Liver (tissue), 8 donors: ENCODE measurements at regions not wholly inside any gene's neighbourhood (a gene's known extent, or its start where the extent isn't known, plus 50 kb on each side); places are given as distances from the start of the nearest gene placed in this dataset.
A peak's percentile ranks its signal among the peaks of the same experiment; 100 is the strongest.

Experiments
- DNase-seq: peaks from one replicate; pipeline ENCODE4 v3.0.0-alpha.2; 2017; ENCODE audit warnings: low spot score
- H3K27ac ChIP-seq, 2 donors: one replicate each; pipeline ENCODE4 v1.7.0; 2013; ENCODE audit warnings: inconsistent platforms in 2 of 2, low read length in 2 of 2, control low read depth in 1 of 2, low read depth in 1 of 2, mild to moderate bottlenecking in 1 of 2
- H3K27me3 ChIP-seq, 4 donors: one replicate each; pipeline versions ENCODE4 v1.6.1 to v1.7.0; 2013; ENCODE audit warnings: low read length in 3 of 4, inconsistent platforms in 1 of 4, mild to moderate bottlenecking in 1 of 4, moderate library complexity in 1 of 4; ENCODE audit not compliant: control insufficient read depth in 4 of 4, insufficient read depth in 4 of 4
- H3K36me3 ChIP-seq, 4 donors: one replicate each; pipeline versions ENCODE4 v1.6.1 to v1.7.0; 2013; ENCODE audit warnings: low read length in 3 of 4, mild to moderate bottlenecking in 3 of 4, low read depth in 1 of 4, moderate library complexity in 1 of 4; ENCODE audit not compliant: control insufficient read depth in 4 of 4, insufficient read depth in 3 of 4
- H3K4me1 ChIP-seq, 4 donors: one replicate each; pipeline versions ENCODE4 v1.6.1 to v1.7.0; 2013; ENCODE audit warnings: low read length in 3 of 4, mild to moderate bottlenecking in 3 of 4, moderate library complexity in 1 of 4; ENCODE audit not compliant: control insufficient read depth in 4 of 4, insufficient read depth in 4 of 4
- H3K4me3 ChIP-seq, 3 donors: one replicate each; pipeline versions ENCODE4 v1.6.1 to v1.7.0; 2013; ENCODE audit warnings: low read length in 3 of 3, control low read depth in 1 of 3, low read depth in 1 of 3, mild to moderate bottlenecking in 1 of 3
- H3K9ac ChIP-seq, 2 donors: one replicate each; pipeline ENCODE4 v1.7.0; 2013; ENCODE audit warnings: low read length in 2 of 2, mild to moderate bottlenecking in 2 of 2, moderate library complexity in 2 of 2, control low read depth in 1 of 2, low read depth in 1 of 2
- H3K9me3 ChIP-seq, 4 donors: one replicate each; pipeline versions ENCODE4 v1.6.1 to v1.7.0; 2013; ENCODE audit warnings: low read length in 3 of 4; ENCODE audit not compliant: control insufficient read depth in 4 of 4
- EGR1 ChIP-seq, 2 donors: IDR thresholded peaks; 2 replicates each; pipeline ENCODE4 v1.6.1; 2016 to 2018; ENCODE audit warnings: antibody characterized with exemption in 2 of 2, low read depth in 2 of 2
- FOXA2 ChIP-seq: IDR thresholded peaks from 2 replicates; pipeline ENCODE4 v1.6.1; 2016; ENCODE audit warnings: antibody characterized with exemption
- GABPA ChIP-seq, 2 donors: IDR thresholded peaks in 1 of 2; conservative IDR thresholded peaks in 1 of 2; 2 replicates each; pipeline ENCODE4 v1.6.1; 2016; ENCODE audit warnings: antibody characterized with exemption in 2 of 2, mild to moderate bottlenecking in 1 of 2, moderate library complexity in 1 of 2
- HNF4A ChIP-seq, 2 donors: conservative IDR thresholded peaks; 2 replicates each; pipeline ENCODE4 v1.6.1; 2016; ENCODE audit warnings: antibody characterized with exemption in 2 of 2, mild to moderate bottlenecking in 2 of 2
- JUND ChIP-seq, 2 donors: IDR thresholded peaks; 2 replicates each; pipeline ENCODE4 v1.6.1; 2016; ENCODE audit warnings: antibody characterized with exemption in 2 of 2
- RAD21 ChIP-seq, 2 donors: IDR thresholded peaks; 2 replicates each; pipeline ENCODE4 v1.6.1; 2016; ENCODE audit warnings: antibody characterized with exemption in 2 of 2, mild to moderate bottlenecking in 2 of 2
- RXRA ChIP-seq, 2 donors: IDR thresholded peaks; 2 replicates each; pipeline ENCODE4 v1.6.1; 2017 to 2018; ENCODE audit warnings: antibody characterized with exemption in 2 of 2, mild to moderate bottlenecking in 1 of 2
- SP1 ChIP-seq: IDR thresholded peaks from 2 replicates; pipeline ENCODE4 v1.6.1; 2018; ENCODE audit warnings: antibody characterized with exemption, mild to moderate bottlenecking
- TAF1 ChIP-seq: conservative IDR thresholded peaks from 2 replicates; pipeline ENCODE4 v1.6.1; 2016; ENCODE audit warnings: antibody characterized with exemption, mild to moderate bottlenecking
- WGBS: extraction: QIAGEN DNeasy Blood & Tissue Kit; methylation state at CpG from one replicate; pipeline ENCODE4 v1.1.7; 2013; 5-methylcytosine and 5-hydroxymethylcytosine counted together
- TF ChIP-seq, protein P1 (sequence below): IDR thresholded peaks from 2 replicates; pipeline ENCODE4 v1.6.1; 2016; ENCODE audit warnings: antibody characterized with exemption
- TF ChIP-seq, protein P2 (sequence below): fragments of 150-350 bp; IDR thresholded peaks from 2 replicates; pipeline ENCODE4 v1.5.1; 2017; ENCODE audit warnings: improper control_type of control experiment, low read depth, low read length; ENCODE audit not compliant: missing input control
- TF ChIP-seq, protein P3 (sequence below): IDR thresholded peaks from 2 replicates; pipeline ENCODE4 v1.6.1; 2016; ENCODE audit warnings: antibody characterized with exemption
- donor health status: healthy.
- donor health status: healthy.
- donor health status: healthy.
- donor health status: healthy.
- donor health status: healthy.

DNA sequence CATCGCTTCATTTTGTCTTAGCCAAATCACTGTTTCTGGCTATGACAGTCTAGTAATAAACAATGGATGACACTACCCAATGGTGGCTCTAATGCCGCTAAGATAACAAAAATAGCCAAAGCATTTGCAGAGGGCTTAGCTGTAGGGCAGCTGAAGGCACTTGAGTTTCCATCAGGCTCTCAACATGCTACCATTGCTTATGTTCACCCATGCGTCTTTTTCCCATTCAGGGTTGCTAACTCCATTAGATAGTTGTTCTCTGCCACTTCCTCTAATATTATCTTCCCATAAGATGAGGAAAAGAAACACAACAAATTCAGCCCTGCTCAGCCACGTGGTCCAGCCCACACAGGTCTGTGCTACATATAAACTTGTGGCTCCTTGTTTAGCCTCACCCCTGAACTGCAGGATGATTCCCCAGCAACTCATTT, 159.6 kb downstream of the TOMM20 start:
- H3K4me1 ChIP-seq: peaks cover 19 to 56% (median 29%) of the 10 kb centered on the region in 4 donors
- H3K36me3 ChIP-seq: no peaks in the 10 kb centered on the region
- H3K27ac ChIP-seq: peak overlapping the region; percentile 97 to 99
- TF ChIP-seq, protein P1, sequence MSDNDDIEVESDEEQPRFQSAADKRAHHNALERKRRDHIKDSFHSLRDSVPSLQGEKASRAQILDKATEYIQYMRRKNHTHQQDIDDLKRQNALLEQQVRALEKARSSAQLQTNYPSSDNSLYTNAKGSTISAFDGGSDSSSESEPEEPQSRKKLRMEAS: peak; percentile 9
- no peak for TF ChIP-seq TAF1
- DNase-seq: no peak
- no peaks in the 10 kb centered on the region for H3K9me3 ChIP-seq
- H3K9ac ChIP-seq: peak overlapping the region; percentile 53 to 87
- H3K27me3 ChIP-seq: no peaks in the 10 kb centered on the region
- H3K4me3 ChIP-seq: no peak overlapping the region
- WGBS: 62% methylated on average over 4 of the region's 4 CpGs

DNA sequence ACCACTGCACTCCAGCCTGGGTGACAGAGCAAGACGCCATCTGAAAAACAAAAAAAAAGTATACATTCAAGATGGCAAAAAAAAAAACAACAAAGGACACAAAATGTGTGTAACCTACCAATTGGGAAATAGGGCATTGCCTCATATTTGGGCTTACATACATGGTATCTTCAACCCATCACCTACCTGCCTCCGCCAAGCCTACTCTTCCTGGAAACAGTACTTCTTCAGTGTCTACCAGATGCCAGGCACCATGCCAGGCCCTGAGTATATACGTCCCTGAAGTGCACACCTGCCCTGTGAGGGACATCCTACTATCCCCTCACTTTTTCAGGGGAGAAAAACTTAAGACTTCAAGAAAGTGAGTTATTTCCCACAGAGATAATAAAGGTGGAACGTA, 160.2 kb downstream of the TOMM20 start:
- DNase-seq: no peak
- no peak overlapping the region for H3K9ac ChIP-seq
- no peak overlapping the region for H3K4me3 ChIP-seq
- H3K27me3 ChIP-seq: no peaks in the 10 kb centered on the region
- TF ChIP-seq EGR1 (IDR thresholded peaks at IDR 0.05; ENCODE audit: low read depth in 2 of 2) (no peak), HNF4A (conservative IDR thresholded peaks at IDR 0.05) (peak in 1 of 2 donors; percentile 30), RXRA (IDR thresholded peaks at IDR 0.05) (peak in 1 of 2 donors; percentile 40), RAD21 (IDR thresholded peaks at IDR 0.05) (peak in 1 of 2 donors; percentile 5), JUND (IDR thresholded peaks at IDR 0.05) (no peak)
- TF ChIP-seq, protein P1: no peak
- TF ChIP-seq, protein P2, sequence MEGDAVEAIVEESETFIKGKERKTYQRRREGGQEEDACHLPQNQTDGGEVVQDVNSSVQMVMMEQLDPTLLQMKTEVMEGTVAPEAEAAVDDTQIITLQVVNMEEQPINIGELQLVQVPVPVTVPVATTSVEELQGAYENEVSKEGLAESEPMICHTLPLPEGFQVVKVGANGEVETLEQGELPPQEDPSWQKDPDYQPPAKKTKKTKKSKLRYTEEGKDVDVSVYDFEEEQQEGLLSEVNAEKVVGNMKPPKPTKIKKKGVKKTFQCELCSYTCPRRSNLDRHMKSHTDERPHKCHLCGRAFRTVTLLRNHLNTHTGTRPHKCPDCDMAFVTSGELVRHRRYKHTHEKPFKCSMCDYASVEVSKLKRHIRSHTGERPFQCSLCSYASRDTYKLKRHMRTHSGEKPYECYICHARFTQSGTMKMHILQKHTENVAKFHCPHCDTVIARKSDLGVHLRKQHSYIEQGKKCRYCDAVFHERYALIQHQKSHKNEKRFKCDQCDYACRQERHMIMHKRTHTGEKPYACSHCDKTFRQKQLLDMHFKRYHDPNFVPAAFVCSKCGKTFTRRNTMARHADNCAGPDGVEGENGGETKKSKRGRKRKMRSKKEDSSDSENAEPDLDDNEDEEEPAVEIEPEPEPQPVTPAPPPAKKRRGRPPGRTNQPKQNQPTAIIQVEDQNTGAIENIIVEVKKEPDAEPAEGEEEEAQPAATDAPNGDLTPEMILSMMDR: no peak
- WGBS: 77% methylated on average over 4 of the region's 4 CpGs
- H3K4me1 ChIP-seq: peaks cover 18 to 59% (median 34%) of the 10 kb centered on the region in 4 donors
- no peaks in the 10 kb centered on the region for H3K36me3 ChIP-seq
- no peaks in the 10 kb centered on the region for H3K9me3 ChIP-seq
- peak overlapping the region; percentile 97 to 99 for H3K27ac ChIP-seq

DNA sequence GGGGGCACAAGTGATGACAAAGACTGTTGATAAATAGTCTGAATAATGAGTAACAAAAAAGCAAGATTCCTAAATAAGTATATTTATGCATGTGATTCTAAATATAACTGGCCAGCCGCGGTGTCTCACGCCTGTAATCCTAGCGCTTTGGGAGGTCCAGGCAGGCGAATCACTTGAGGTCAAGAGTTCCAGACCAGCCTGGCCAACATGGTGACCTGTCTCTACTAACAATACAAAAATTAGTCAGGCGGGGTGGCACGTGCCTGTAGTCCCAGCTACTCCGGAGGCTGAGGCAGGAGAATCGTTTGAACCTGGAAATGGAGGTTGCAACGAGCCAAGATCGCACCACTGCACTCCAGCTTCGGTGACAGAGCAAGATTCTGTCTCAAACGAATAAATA, 161.5 kb downstream of the TOMM20 start:
- no peak overlapping the region for H3K9ac ChIP-seq
- H3K9me3 ChIP-seq: no peaks in the 10 kb centered on the region
- H3K4me1 ChIP-seq: peaks cover 12 to 60% (median 39%) of the 10 kb centered on the region in 4 donors
- H3K36me3 ChIP-seq: no peaks in the 10 kb centered on the region
- no peak for DNase-seq
- no peaks in the 10 kb centered on the region for H3K27me3 ChIP-seq
- no peak for TF ChIP-seq TAF1
- TF ChIP-seq SP1: no peak
- TF ChIP-seq, protein P2: no peak
- TF ChIP-seq RAD21 (IDR thresholded peaks at IDR 0.05): no peak
- TF ChIP-seq, protein P3, sequence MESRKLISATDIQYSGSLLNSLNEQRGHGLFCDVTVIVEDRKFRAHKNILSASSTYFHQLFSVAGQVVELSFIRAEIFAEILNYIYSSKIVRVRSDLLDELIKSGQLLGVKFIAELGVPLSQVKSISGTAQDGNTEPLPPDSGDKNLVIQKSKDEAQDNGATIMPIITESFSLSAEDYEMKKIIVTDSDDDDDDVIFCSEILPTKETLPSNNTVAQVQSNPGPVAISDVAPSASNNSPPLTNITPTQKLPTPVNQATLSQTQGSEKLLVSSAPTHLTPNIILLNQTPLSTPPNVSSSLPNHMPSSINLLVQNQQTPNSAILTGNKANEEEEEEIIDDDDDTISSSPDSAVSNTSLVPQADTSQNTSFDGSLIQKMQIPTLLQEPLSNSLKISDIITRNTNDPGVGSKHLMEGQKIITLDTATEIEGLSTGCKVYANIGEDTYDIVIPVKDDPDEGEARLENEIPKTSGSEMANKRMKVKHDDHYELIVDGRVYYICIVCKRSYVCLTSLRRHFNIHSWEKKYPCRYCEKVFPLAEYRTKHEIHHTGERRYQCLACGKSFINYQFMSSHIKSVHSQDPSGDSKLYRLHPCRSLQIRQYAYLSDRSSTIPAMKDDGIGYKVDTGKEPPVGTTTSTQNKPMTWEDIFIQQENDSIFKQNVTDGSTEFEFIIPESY: no peak
- TF ChIP-seq FOXA2: no peak
- TF ChIP-seq RXRA (IDR thresholded peaks at IDR 0.05): no peak
- TF ChIP-seq GABPA (IDR thresholded peaks at IDR 0.05 in 1 of 2, conservative IDR thresholded peaks at IDR 0.05 in 1 of 2): no peak
- H3K4me3 ChIP-seq: no peak overlapping the region
- WGBS: 95% methylated on average over 13 of the region's 13 CpGs
- H3K27ac ChIP-seq: no peak overlapping the region
